Body of pancreas (tissue), 4 donors: ENCODE measurements at regions not wholly inside any gene's neighbourhood (a gene's known extent, or its start where the extent isn't known, plus 50 kb on each side); places are given as distances from the start of the nearest gene placed in this dataset.

Experiments used
- CTCF ChIP-seq, 7 experiments: fragments of 450-650 bp in 4 of 7; fragments of 200-600 bp in 3 of 7; sonication (generic) in 3 of 7; IDR thresholded peaks; one replicate each; pipeline ENCODE4 v1.5.1; 2016 to 2019; ENCODE audit warnings: antibody characterized with exemption in 7 of 7
- POLR2A ChIP-seq, 3 donors: fragments of 450-650 bp; IDR thresholded peaks; one replicate each; pipeline ENCODE4 v1.6.1; 2016; ENCODE audit warnings: antibody characterized with exemption in 3 of 3, mild to moderate bottlenecking in 2 of 3

DNA sequence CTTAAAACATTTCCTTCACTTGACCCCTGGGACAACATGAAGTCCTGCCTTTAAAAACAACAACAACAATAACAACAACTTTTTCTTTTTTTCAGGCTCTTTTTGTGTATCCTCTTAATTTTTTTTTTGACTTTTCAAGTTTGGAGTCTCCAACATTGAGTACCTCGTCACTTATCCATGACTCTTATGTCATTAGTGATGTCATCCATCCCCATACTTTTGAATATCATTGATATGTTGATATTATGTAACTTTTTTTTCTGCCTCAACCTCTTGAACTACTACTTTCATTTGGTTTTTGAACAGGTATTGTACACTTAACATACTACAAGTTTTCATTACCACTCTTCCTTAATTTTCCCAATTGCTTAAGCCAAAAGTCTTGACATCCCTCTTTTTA is 143.0 kb upstream of the ATXN7L3B start:
- TF ChIP-seq CTCF (IDR thresholded peaks at IDR 0.05) (no peak), POLR2A (IDR thresholded peaks at IDR 0.05) (no peak)
